ENCODE measurements at regions not wholly inside any gene's neighbourhood (a gene's known extent, or its start where the extent isn't known, plus 50 kb on each side); places are given as distances from the start of the nearest gene placed in this dataset.

DNA sequence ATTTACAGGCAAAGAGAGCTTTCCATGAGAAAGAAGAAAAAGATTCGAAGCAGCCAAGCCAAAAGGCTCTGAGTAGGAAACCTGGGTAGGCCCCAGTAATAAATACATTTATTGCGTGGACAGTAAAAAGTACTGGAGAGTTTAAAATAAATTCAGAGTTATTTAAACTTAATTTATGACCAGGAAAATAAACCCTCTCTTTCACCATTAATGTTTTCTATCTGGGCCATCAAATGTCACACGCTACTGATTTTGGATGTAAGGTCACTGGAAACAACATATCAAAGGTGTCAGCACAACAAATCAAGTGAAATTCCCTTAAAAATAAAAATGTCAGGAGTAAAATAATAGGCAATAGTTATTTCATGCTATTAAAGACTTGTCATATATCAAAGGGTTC is 264.0 kb downstream of the SKAP2 start:
- no peaks in the 10 kb centered on the region for H3K9me3 ChIP-seq (ENCODE audit: control insufficient read depth, low read length, poor library complexity, severe bottlenecking)
- Mint-ChIP-seq H3K27me3 (peaks cover 62% of the 10 kb centered on the region), H3K36me3 (ENCODE audit: low read depth) (no peaks in the 10 kb centered on the region), H3K27ac (no peak overlapping the region), H3K4me1 (peaks cover 2% of the 10 kb centered on the region), H3K4me3 (no peak overlapping the region)
- no peak for DNase-seq
- no peak for ATAC-seq

DNA sequence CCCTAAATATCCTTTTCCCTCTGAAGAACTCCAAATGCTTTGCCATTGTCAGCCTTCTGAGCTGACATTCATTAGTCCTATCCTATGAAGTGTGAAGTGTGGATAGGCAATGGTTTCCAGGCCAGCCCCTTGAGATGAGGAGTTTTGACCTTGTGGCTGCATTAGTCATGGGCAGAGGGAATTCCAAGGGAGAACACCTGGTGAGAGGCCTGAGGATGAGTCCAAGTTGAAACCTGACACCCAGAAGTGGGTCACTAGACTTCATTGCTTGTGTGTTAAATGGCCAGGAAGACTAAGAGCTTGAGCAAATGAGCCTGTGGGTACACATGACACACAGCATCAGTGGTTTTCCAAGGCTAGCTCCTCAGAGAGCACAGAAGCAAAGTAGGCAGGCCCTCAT is 260.8 kb downstream of the SKAP2 start:
- Mint-ChIP-seq H3K4me3 (no peak overlapping the region), H3K27me3 (peaks cover 56% of the 10 kb centered on the region), H3K4me1 (no peaks in the 10 kb centered on the region), H3K36me3 (ENCODE audit: low read depth) (no peaks in the 10 kb centered on the region), H3K27ac (no peak overlapping the region)
- ATAC-seq (no peak), DNase-seq (no peak)
- H3K9me3 ChIP-seq (ENCODE audit: control insufficient read depth, low read length, poor library complexity, severe bottlenecking): no peaks in the 10 kb centered on the region

DNA sequence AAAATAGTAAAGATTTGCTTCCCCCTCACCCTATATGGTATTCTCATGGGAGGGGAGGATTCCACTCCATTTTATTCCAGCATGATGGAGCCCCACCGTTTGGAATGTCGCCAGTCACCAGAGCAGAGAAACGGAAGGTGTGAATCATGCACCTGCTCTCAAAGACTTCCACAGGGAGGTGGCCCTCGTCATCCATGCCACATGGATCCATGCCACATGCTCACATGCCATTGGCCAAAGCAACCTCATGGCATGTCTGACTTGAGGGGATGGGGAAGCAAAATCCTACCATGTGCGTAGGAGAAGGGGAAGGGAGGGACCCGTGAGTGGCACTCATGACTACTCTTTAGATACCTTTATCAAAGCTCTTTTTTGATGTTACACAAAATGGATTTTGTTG is 256.0 kb downstream of the SKAP2 start:
- H3K9me3 ChIP-seq (ENCODE audit: control insufficient read depth, low read length, poor library complexity, severe bottlenecking): no peaks in the 10 kb centered on the region
- Mint-ChIP-seq H3K36me3 (ENCODE audit: low read depth) (peaks cover 2% of the 10 kb centered on the region), H3K4me1 (no peaks in the 10 kb centered on the region), H3K27ac (no peak overlapping the region), H3K27me3 (peaks cover 70% of the 10 kb centered on the region), H3K4me3 (no peak overlapping the region)
- no peak for DNase-seq
- ATAC-seq: no peak

DNA sequence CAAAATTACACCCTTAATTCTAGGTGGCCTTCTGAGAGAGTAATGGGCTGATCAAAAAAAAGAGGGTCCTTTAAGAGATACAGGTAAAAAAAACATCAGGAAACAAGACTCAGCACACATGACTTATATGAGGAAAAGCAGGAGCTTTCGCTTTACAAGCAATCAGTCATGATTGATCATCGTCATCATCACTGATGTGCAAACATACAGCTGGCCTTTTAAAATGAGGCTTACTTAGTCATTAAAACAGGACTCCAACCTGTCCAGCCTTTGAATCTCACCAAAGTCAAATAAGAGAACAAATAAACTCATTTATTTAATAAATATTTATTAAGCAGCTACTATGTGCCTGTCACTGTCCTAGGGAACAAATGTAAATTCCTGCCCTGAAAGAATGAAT is 255.3 kb downstream of the SKAP2 start:
- ATAC-seq (no peak), DNase-seq (no peak)
- no peak overlapping the region for H3K27ac Mint-ChIP-seq
- no peaks in the 10 kb centered on the region for H3K4me1 Mint-ChIP-seq
- H3K4me3 Mint-ChIP-seq: no peak overlapping the region
- peaks cover 4% of the 10 kb centered on the region for H3K36me3 Mint-ChIP-seq (ENCODE audit: low read depth)
- peaks cover 70% of the 10 kb centered on the region for H3K27me3 Mint-ChIP-seq
- no peaks in the 10 kb centered on the region for H3K9me3 ChIP-seq (ENCODE audit: control insufficient read depth, low read length, poor library complexity, severe bottlenecking)

DNA sequence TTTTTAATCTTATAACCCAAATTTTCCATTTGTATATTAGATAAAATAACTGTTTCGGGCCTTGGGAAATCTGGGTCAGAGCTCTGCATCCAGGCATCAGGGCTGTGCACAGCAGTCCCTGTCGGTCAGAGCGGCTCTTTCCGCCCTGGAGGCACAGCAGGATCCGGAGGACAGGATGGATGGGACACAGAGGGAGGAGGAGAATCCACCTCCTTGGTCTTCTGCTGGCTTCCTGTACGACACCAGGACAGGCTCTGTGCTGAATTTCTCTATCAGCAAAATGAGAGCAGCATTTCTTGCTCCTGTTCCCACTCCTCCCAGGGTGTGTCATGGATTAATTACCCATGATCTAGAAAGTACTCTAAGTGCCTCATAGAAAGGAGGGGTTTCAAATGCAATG is 254.9 kb downstream of the SKAP2 start:
- H3K27ac Mint-ChIP-seq: no peak overlapping the region
- H3K9me3 ChIP-seq (ENCODE audit: control insufficient read depth, low read length, poor library complexity, severe bottlenecking): no peaks in the 10 kb centered on the region
- H3K4me1 Mint-ChIP-seq: no peaks in the 10 kb centered on the region
- ATAC-seq (no peak), DNase-seq (no peak)
- H3K36me3 Mint-ChIP-seq (ENCODE audit: low read depth): peaks cover 4% of the 10 kb centered on the region
- H3K27me3 Mint-ChIP-seq: peaks cover 69% of the 10 kb centered on the region
- no peak overlapping the region for H3K4me3 Mint-ChIP-seq

DNA sequence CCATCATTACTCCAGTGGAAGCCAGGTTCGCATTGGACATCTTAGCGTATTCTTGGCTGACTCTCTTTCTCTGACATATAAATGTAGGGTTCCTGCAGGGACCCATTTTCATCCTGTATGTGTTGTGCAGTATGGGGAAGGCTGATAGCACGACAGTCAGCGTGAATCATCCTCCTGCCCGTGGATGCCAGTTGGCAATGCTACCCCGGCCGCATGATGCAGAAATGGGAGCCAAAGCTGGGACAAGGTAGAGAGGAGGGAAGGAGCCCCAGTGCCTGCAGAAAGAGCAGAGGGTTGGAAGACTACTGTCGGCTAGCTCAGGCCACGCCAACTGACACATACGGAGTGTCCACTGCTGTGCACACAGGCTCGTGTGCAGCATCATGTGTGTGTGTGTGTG is 251.6 kb downstream of the SKAP2 start:
- Mint-ChIP-seq H3K27ac (no peak overlapping the region), H3K4me3 (no peak overlapping the region), H3K27me3 (peaks cover 61% of the 10 kb centered on the region), H3K4me1 (peaks cover 2% of the 10 kb centered on the region), H3K36me3 (ENCODE audit: low read depth) (peaks cover 4% of the 10 kb centered on the region)
- H3K9me3 ChIP-seq (ENCODE audit: control insufficient read depth, low read length, poor library complexity, severe bottlenecking): no peaks in the 10 kb centered on the region
- DNase-seq: no peak
- no peak for ATAC-seq

DNA sequence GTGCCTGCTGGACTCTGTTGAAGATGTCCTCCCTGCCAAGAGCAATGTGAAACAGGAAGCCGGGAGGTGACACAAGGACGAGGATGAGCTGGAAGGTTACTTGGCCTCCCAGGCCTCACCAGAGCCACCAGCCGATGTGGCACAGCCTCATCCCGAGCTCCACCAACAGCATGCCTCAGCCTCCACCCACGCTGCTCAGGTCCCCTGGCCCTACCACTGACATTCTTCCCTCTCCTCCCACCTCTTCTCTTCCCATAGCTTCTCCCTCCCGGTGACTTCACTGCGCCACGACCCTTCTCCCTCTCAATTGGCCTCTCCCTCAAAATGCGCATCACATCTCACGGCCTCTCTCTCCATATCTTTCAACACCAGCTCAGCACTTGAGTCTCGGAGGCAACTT is 249.9 kb downstream of the SKAP2 start:
- no peaks in the 10 kb centered on the region for H3K9me3 ChIP-seq (ENCODE audit: control insufficient read depth, low read length, poor library complexity, severe bottlenecking)
- H3K4me3 Mint-ChIP-seq: no peak overlapping the region
- peaks cover 2% of the 10 kb centered on the region for H3K4me1 Mint-ChIP-seq
- no peak for ATAC-seq
- peaks cover 4% of the 10 kb centered on the region for H3K36me3 Mint-ChIP-seq (ENCODE audit: low read depth)
- H3K27ac Mint-ChIP-seq: no peak overlapping the region
- peaks cover 71% of the 10 kb centered on the region for H3K27me3 Mint-ChIP-seq
- no peak for DNase-seq

DNA sequence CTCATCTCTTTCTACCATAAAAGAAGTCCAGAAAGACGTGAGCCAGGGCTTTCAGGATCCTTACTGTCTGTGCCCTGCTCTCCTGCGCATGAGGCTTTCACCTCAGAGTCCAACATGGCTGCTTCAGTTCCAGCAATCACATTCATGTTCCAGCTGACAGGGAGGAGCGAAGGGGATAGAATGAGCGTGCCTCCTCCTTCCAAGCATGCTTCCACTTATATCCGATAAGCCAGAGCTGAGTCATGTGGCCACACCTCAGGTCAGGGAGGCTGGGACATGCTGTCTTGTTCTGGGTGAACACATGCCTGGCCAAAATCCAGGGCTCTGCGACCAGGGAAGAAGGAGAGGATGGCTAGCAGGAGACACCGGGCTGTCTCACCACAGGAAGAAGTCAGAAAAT is 248.2 kb downstream of the SKAP2 start:
- DNase-seq: no peak
- no peak for ATAC-seq
- Mint-ChIP-seq H3K27ac (no peak overlapping the region), H3K4me3 (no peak overlapping the region), H3K4me1 (peaks cover 2% of the 10 kb centered on the region), H3K36me3 (ENCODE audit: low read depth) (peaks cover 4% of the 10 kb centered on the region), H3K27me3 (peaks cover 62% of the 10 kb centered on the region)
- H3K9me3 ChIP-seq (ENCODE audit: control insufficient read depth, low read length, poor library complexity, severe bottlenecking): no peaks in the 10 kb centered on the region

DNA sequence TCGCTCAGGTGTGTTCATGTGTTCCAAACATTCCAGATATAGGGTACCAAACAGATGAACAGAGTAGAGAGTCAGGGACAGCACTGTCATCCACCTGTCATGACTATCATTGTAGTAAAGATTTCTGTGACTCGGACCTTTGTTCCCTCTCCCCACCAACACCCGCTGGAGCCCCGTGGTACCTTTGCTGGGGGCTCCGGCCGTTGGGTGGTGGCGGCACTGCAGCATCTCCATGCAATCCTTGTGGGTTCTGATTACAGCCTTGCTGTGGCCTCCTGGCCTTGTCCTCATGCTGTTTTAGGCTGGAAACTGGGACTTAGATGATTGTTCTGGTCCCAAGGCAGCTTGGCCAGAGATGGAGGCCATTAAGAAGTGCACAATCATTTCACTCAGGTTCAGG is 247.3 kb downstream of the SKAP2 start:
- ATAC-seq (no peak), DNase-seq (no peak)
- Mint-ChIP-seq H3K4me1 (peaks cover 2% of the 10 kb centered on the region), H3K27ac (no peak overlapping the region), H3K36me3 (ENCODE audit: low read depth) (peaks cover 4% of the 10 kb centered on the region), H3K27me3 (peaks cover 54% of the 10 kb centered on the region), H3K4me3 (no peak overlapping the region)
- H3K9me3 ChIP-seq (ENCODE audit: control insufficient read depth, low read length, poor library complexity, severe bottlenecking): no peaks in the 10 kb centered on the region
